ENCODE measurements at regions not wholly inside any gene's neighbourhood (a gene's known extent, or its start where the extent isn't known, plus 50 kb on each side); places are given as distances from the start of the nearest gene placed in this dataset.

DNA sequence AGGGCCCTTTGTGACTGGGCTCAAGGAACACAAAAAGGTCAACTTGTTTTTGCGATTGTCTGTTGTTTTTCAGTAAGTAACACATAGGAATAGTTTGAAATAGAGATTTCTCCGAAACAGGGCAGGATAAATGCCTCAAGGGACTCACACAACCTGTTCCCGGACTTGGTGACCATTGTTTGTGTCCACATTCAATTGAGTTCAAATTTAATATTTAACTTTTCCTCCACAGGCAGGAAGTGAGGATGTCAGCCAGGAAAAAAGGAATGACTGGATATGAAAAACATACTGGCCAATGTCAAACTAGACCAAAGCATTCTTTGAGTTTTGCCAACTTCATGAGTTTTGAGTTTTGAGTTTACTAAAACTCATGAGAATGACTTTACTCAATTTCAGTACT, 72.7 kb downstream of the SPATA31C2 start:
- TF ChIP-seq, protein P1, sequence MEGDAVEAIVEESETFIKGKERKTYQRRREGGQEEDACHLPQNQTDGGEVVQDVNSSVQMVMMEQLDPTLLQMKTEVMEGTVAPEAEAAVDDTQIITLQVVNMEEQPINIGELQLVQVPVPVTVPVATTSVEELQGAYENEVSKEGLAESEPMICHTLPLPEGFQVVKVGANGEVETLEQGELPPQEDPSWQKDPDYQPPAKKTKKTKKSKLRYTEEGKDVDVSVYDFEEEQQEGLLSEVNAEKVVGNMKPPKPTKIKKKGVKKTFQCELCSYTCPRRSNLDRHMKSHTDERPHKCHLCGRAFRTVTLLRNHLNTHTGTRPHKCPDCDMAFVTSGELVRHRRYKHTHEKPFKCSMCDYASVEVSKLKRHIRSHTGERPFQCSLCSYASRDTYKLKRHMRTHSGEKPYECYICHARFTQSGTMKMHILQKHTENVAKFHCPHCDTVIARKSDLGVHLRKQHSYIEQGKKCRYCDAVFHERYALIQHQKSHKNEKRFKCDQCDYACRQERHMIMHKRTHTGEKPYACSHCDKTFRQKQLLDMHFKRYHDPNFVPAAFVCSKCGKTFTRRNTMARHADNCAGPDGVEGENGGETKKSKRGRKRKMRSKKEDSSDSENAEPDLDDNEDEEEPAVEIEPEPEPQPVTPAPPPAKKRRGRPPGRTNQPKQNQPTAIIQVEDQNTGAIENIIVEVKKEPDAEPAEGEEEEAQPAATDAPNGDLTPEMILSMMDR (IDR thresholded peaks at IDR 0.05): no peak
- no peak for TF ChIP-seq POLR2A (IDR thresholded peaks at IDR 0.05)

Measured in right lobe of liver (tissue), 4 donors.